Neuron (in vitro differentiated cells): ENCODE measurements at regions not wholly inside any gene's neighbourhood (a gene's known extent, or its start where the extent isn't known, plus 50 kb on each side); places are given as distances from the start of the nearest gene placed in this dataset.
"Not testable (repeated sequence)": the region's sequence is repeated elsewhere in the genome, so short reads cannot be mapped to it uniquely, and the experiment has no call there.

Experiments
- H2AFZ ChIP-seq: one replicate; pipeline ENCODE4 v1.6.1; 2013; ENCODE audit warnings: low read depth, mild to moderate bottlenecking, inconsistent platforms, low read length, moderate library complexity
- H3K27me3 ChIP-seq: one replicate; pipeline ENCODE4 v1.6.1; 2013; ENCODE audit warnings: low read length; ENCODE audit not compliant: insufficient read depth
- H3K36me3 ChIP-seq: one replicate; pipeline ENCODE4 v1.6.1; 2013; ENCODE audit warnings: low read length; ENCODE audit not compliant: insufficient read depth
- H3K4me1 ChIP-seq: one replicate; pipeline ENCODE4 v1.6.1; 2013; ENCODE audit warnings: low read length; ENCODE audit not compliant: insufficient read depth
- H3K4me3 ChIP-seq: 2 replicates; pipeline ENCODE4 v1.5.1; 2013; ENCODE audit warnings: mild to moderate bottlenecking, low read length, moderate library complexity
- H3K9me3 ChIP-seq: one replicate; pipeline ENCODE4 v1.6.1; 2013; ENCODE audit warnings: low read length

DNA sequence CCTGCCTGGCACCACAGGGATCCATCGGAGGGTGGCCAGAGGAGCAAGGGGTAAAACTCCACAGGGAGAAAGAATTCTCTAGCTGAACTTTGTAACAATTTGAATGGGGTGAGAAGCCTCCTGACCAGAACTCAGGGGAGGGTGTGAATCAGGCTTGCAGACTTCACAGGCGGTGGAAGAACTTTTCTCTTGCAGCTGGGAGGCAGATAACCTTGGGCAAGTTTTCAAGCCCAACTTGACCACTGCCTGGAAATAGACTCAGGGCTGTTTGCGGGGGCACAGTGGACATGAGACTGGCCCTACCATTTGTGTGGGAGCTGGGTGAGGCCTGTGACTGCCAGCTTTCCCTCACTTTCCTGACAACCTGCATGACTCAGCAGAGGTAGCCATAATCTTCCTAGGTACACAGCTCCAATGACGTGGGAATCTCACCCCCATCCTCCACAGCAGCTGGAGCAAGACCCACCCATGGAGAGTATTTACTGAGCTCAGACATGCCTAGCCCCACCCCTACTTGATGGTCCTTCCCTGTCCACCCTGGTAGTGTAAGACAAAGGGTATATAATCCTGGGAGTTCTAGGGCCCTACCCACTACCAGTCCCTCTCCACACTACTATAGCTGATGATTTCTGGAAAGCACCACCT, 210.0 kb upstream of the AGTR2 start:
- Histone ChIP-seq H3K4me3 (no peak overlapping the region), H2AFZ (no peak overlapping the region), H3K36me3 (no peaks in the 10 kb centered on the region), H3K27me3 (no peaks in the 10 kb centered on the region), H3K4me1 (no peaks in the 10 kb centered on the region), H3K9me3 (no peaks in the 10 kb centered on the region)

DNA sequence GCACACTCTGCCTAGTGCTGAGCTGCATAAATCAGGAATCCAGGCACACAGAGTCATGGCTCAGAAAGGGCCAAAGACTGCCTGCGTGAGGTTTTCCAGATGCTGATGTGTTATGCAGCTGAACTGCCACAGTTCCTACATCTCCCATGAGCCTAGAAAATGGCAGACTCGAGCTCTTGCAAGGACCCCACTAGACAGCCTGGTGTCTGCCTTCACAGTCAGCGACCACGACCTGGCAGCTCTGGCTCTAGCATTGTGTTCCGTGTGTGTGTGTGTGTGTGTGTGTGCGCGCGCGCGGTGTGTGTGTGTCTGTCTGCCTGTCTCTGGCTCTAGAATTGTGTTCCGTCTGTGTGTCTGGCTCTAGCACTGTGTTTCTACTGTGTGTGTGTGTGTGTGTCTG, 203.6 kb upstream of the AGTR2 start:
- Histone ChIP-seq H3K27me3 (peaks cover 18% of the 10 kb centered on the region), H3K36me3 (no peaks in the 10 kb centered on the region), H2AFZ (no peak overlapping the region), H3K9me3 (no peaks in the 10 kb centered on the region), H3K4me1 (no peaks in the 10 kb centered on the region), H3K4me3 (no peak overlapping the region)

- Histone ChIP-seq H2AFZ (peak overlapping the region; percentile 63), H3K4me3 (peak overlapping the region; percentile 61), H3K9me3 (no peaks in the 10 kb centered on the region), H3K36me3 (no peaks in the 10 kb centered on the region), H3K4me1 (no peaks in the 10 kb centered on the region), H3K27me3 (peaks cover 24% of the 10 kb centered on the region)
These were observed 201.9 kb upstream of the AGTR2 start for GRCh38 chrX:115968436-115969252.

DNA sequence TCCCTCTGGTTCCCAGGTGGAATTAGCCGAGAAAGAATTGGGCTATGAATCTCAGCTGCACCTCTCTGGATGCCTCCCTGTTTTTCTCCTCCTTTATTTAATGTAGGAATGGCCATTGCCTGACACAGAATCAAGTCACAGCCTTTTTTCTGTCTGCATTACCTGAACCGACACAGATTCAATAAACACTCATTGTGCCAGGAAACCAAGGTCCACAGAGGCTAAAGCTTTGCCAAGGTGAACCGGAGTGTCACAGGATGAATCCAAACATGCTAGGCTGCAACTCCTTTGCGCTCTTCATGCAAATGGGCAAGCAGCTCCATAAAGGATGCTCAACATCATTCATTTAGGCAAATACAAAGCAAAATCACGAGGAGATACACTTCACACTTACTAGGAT, 199.8 kb upstream of the AGTR2 start:
- no peak overlapping the region for H2AFZ ChIP-seq
- H3K4me1 ChIP-seq: no peaks in the 10 kb centered on the region
- no peak overlapping the region for H3K4me3 ChIP-seq
- no peaks in the 10 kb centered on the region for H3K36me3 ChIP-seq
- peaks cover 24% of the 10 kb centered on the region for H3K27me3 ChIP-seq
- peaks cover 2% of the 10 kb centered on the region for H3K9me3 ChIP-seq

DNA sequence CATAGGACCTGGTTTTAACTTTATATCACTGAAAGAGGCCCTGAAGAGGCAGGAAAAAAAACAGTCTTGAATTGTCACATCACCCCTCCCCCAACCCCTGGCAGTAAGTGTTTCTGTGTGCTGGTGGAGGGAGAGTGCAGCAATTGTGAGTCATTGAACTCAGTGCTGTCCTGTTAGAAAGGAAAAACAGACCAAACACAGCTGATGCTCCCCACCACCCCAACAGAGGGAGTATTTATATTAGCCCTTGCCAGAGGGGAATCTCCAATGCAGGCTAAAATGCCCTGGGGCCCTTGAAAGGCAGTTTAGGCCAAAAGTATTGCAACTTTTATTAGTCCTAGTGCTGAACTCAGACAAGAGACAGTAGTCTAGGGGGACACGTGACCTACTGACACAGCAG, 197.8 kb upstream of the AGTR2 start:
- Histone ChIP-seq H3K4me3 (no peak overlapping the region), H3K9me3 (peaks cover 2% of the 10 kb centered on the region), H3K27me3 (peaks cover 25% of the 10 kb centered on the region), H2AFZ (no peak overlapping the region), H3K36me3 (no peaks in the 10 kb centered on the region), H3K4me1 (no peaks in the 10 kb centered on the region)

DNA sequence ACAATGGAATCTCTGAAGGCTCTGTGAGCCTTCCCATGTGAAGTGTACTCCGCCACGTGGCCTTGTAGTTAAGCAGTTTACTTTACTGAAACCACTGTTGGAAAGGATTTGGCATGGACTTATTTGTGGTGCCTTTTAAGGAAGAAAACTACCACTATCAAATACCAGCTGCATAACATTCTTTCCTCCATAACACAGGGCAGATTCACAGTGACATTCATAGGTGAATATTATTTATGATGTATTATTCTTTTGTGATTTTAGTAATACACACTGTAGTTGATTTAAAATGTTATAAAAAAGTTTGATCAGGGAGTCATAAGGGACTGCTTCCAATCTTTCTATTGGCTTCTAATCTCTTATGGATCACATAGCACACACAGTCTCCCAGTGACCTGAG, 192.5 kb upstream of the AGTR2 start:
- Histone ChIP-seq H3K9me3 (peaks cover 2% of the 10 kb centered on the region), H2AFZ (no peak overlapping the region), H3K27me3 (peaks cover 19% of the 10 kb centered on the region), H3K36me3 (no peaks in the 10 kb centered on the region), H3K4me1 (no peaks in the 10 kb centered on the region), H3K4me3 (no peak overlapping the region)

- H3K27me3 ChIP-seq, H3K36me3 ChIP-seq, H2AFZ ChIP-seq, H3K9me3 ChIP-seq, H3K4me3 ChIP-seq, H3K4me1 ChIP-seq: not testable (repeated sequence)
These were observed 187.4 kb upstream of the AGTR2 start for GRCh38 chrX:115983148-115983547.

- not testable (repeated sequence) for H3K4me1 ChIP-seq, H3K9me3 ChIP-seq, H3K4me3 ChIP-seq, H3K36me3 ChIP-seq, H2AFZ ChIP-seq, H3K27me3 ChIP-seq
These were observed 183.1 kb upstream of the AGTR2 start for GRCh38 chrX:115987464-115987863.

DNA sequence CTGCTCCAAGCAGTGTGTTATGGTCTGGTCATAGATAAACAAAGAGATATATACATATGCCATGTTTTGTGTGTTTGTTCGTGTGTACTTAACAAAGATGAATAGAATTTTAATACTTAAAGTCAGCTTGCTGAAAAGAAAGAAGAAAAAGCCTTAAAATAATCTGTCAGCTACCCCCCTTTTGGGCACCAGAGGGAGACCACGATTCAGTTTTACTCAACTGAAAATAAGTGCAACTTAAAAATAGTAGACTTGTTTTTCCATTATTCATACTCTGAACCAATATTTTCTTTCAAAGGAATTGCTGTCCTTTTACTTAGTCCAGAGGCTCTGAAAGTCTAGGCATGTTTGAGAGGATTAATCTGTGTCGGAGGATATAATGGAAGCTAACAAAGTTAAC, 181.7 kb upstream of the AGTR2 start:
- H3K27me3 ChIP-seq: no peaks in the 10 kb centered on the region
- no peaks in the 10 kb centered on the region for H3K4me1 ChIP-seq
- H3K9me3 ChIP-seq: no peaks in the 10 kb centered on the region
- no peak overlapping the region for H2AFZ ChIP-seq
- H3K36me3 ChIP-seq: no peaks in the 10 kb centered on the region
- no peak overlapping the region for H3K4me3 ChIP-seq

DNA sequence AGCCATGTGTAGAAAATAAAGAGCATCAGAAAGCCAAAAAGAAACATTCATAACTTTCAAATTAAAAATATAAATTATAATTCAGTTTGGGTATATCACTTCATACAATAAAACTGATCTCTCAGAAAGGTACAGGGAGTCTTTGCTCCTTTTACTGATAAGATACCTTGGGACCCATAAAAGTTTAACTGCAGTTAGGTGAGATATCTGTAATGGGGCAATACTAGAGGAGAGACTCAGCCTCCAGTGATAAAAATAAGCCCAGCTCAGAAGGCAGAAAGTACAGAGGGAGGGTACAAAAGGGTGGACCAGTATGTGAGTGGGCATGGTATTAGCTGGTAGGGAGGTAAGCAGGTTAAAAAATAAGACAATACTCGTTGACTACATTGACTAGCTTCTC, 180.9 kb upstream of the AGTR2 start:
- H3K36me3 ChIP-seq: no peaks in the 10 kb centered on the region
- H3K27me3 ChIP-seq: no peaks in the 10 kb centered on the region

DNA sequence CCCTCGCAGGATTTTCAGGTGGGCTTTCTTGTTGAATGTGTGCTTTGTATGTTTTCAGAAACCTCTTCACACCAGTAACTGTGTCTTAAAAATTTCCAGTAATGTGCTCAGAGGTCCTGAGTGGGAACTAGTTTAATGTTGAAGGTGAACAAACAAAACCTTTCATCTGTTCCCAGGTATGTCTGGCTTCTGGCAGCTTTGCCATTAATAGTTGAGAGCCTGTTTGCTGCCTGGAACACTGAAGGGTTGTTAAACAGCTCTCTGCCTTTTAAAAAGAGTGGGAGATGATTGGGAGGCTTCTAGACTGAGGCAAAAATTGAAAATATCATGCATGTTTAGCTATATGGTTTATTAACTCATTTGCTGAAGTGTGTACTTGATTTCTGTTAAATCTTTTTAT, 161.2 kb upstream of the AGTR2 start:
- no peaks in the 10 kb centered on the region for H3K4me1 ChIP-seq
- no peak overlapping the region for H2AFZ ChIP-seq
- H3K4me3 ChIP-seq: no peak overlapping the region
- no peaks in the 10 kb centered on the region for H3K36me3 ChIP-seq
- H3K27me3 ChIP-seq: peaks cover 32% of the 10 kb centered on the region
- H3K9me3 ChIP-seq: no peaks in the 10 kb centered on the region

More for the DNA sequence above, 180.9 kb upstream of the AGTR2 start:
- Histone ChIP-seq H3K4me3 (no peak overlapping the region), H3K4me1 (no peaks in the 10 kb centered on the region), H3K9me3 (no peaks in the 10 kb centered on the region), H2AFZ (no peak overlapping the region)

- H2AFZ ChIP-seq: no peak overlapping the region
- H3K36me3 ChIP-seq: no peaks in the 10 kb centered on the region
- no peaks in the 10 kb centered on the region for H3K9me3 ChIP-seq
- no peak overlapping the region for H3K4me3 ChIP-seq
- peaks cover 33% of the 10 kb centered on the region for H3K27me3 ChIP-seq
- H3K4me1 ChIP-seq: no peaks in the 10 kb centered on the region
These were observed 160.5 kb upstream of the AGTR2 start for GRCh38 chrX:116009861-116010710.

DNA sequence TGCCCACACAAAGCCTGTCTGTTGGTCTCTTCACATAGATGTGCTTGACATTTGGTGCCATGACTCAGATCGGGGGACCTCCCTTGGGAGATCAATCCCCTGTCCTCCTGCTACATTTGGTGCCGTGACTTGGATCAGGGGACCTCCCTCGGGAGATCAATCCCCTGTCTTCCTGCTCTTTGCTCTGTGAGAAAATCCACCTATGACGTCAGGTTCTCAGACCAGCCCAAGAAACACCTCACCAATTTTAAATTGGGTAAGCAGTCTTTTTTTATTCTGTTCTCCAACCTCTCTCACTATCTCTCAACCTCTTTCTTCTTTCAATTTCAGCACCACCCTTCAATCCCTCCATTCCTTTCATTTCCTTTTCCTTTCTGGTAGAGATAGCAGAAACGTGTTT, 159.6 kb upstream of the AGTR2 start:
- Histone ChIP-seq H3K4me3 (no peak overlapping the region), H3K9me3 (no peaks in the 10 kb centered on the region), H2AFZ (no peak overlapping the region), H3K36me3 (no peaks in the 10 kb centered on the region), H3K27me3 (peaks cover 32% of the 10 kb centered on the region), H3K4me1 (no peaks in the 10 kb centered on the region)
